Epithelial cell of prostate (primary cell): ENCODE measurements at regions not wholly inside any gene's neighbourhood (a gene's known extent, or its start where the extent isn't known, plus 50 kb on each side); places are given as distances from the start of the nearest gene placed in this dataset.

Source experiments
- DNase-seq: peaks from one replicate; pipeline ENCODE4 v3.0.0-alpha.2; 2011; ENCODE audit warnings: low read depth, low spot score
- H3K27ac ChIP-seq: fragments of 450-650 bp; 2 replicates; pipeline ENCODE4 v1.5.1; 2017; ENCODE audit warnings: mild to moderate bottlenecking

DNA sequence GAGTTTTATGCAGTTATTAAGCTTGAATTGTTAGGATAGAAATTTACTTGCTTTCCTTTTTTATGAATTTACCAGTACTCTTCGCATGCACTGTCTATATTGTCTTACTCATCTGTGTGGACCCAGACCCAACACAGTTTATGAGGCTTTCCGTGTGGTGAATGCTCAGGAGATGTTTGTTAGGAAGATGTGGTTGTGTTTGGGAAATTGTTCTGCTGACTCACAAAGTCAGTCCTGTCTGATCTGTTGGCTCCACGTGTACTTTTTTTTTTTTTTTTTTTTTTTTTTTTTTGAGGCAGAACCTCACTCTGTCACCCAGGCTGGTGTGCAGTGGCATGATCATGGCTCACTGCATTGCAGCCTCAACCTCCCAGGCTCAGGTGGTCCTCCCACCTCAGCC, 532.5 kb downstream of the LMO7 start:
- no peak for DNase-seq
- no peak overlapping the region for H3K27ac ChIP-seq

DNA sequence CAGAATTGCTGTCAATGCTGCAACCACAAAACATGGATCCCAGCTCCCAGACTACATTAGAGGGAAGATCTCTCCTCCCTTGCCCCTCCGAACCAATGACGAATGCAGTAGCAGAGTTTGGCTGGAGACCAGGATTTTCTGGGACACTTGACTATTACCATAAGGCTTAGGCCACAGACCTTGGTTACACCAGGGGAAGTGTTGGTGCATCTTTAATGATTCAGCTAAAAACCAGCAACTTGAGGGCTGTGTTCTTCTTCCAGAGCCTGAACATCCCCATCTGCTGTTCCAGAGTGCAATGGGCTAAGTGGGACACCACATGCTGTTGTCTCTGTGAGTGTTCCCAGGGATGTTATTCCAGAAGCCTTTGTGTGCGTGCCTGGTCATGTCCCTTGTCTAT, 528.2 kb downstream of the LMO7 start:
- DNase-seq: no peak
- H3K27ac ChIP-seq: no peak overlapping the region

DNA sequence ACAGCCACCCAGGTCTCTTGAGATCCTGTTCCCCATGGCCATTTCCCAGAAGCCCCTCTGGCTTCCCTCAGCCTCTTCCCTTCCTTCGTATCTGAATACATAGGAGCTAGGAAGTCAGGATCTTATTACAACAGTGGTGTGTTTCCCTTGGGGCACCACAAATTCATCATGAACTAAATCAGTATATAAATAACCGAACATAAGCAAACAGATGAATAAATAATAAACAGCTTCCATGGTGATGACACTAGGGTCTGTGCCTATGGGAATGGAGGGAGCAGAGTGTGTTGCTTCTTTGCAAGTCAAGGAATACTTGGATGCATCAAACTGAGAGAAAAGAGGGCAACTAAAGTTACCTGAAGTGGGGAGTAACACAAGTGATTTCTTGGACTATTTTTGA, 527.6 kb downstream of the LMO7 start:
- no peak overlapping the region for H3K27ac ChIP-seq
- no peak for DNase-seq

DNA sequence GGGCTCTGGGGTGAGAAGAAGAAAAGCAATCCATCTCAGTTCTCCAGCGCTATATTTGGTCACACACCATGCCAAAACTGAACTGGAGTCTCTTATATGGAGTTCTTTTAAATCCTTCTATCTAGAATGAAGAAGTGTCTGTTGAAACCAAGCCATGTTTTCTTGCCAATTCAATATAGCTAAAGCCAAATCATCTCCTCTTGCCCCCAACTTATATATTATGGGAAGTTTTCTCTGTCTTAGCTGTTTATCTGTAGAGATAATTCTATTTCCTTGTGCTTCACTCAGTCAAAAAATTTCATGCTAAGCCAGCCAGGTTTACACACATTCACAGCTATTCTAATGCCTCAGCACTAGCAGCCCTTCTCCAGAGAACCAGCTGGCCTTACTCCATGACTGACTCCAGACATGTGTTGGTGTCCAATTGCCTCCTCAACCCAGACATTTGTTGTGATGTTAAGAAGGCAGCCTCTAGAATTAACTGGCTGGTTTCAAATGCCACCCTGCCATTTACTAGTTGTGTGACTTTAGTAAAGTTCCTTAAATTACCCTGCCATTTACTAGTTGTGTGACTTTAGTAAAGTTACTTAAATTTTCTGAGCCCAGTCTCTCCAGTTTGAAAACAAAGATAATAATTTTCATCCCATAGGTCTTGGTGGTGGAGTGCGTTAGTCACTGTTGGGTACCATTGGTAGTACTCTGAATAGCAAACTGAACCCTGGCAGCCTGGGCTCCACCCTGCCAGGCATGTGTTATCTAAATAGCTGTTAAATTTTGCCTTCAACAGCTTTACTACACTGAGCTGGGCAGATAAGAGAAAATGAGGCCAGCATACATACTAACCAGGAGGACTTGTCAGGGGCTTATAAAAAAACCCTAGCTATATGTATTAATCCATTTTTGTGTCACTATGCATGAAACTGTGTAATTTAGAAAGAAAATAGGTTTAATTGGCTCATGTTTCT, 525.1 kb downstream of the LMO7 start:
- DNase-seq: no peak

DNA sequence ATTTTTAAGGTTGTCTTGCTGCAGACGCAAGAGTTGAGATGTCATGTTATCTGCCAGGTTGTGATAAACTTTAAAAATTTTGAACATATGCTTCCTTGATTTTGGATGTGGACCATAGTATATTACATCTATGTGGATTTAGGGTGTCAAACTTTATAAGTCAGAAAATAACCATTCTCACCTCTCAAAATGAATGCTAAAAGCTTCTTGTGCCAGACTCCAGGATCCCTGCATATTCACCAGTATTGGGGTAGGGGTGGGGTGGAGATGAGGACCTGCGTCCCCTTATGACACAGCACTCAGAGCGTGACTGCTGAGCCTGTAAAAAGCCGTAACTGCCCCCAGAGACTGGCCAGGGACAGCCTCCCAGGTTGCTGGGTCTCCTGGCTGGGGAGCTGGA, 524.4 kb downstream of the LMO7 start:
- DNase-seq: no peak
- no peak overlapping the region for H3K27ac ChIP-seq

More for the DNA sequence above, 525.1 kb downstream of the LMO7 start:
- H3K27ac ChIP-seq: no peak overlapping the region

DNA sequence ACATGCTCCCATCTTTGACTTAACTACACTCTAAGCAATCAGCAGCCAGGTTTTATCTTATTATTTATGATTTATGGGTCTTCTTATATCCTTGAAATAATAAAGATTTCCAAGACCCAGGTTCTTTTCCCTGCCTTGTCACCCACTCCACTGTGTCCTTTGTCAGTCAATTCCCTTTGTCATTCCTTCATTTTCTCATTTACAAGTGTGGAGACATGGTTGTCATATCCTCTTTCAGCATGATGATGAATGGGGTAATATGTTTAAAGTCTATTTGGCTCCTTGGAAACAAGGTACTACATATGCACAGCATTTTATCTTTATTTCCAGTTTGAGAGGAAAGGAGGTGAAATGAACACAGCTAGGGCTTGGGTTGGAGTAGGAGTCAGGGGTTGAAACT, 521.8 kb downstream of the LMO7 start:
- no peak overlapping the region for H3K27ac ChIP-seq
- no peak for DNase-seq

DNA sequence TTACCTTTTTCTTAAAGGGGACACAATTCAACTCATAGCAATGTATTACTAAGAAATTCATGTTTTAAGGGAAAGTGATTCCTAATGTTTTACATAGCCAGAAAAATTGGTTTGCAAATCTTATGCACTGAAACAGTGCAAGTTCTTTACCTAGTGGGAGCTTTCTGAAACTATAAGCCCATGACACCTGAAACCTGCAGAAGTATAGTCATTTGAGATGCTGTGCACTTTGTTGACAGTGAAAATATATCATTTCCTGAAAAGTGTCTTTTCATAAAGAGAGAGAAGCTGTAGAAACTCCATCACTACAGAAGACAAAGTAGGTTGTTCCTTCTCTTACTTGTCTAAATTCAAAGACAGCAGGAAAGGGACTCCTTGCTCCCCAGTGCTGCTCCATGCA, 517.1 kb downstream of the LMO7 start:
- H3K27ac ChIP-seq: no peak overlapping the region
- DNase-seq: no peak

DNA sequence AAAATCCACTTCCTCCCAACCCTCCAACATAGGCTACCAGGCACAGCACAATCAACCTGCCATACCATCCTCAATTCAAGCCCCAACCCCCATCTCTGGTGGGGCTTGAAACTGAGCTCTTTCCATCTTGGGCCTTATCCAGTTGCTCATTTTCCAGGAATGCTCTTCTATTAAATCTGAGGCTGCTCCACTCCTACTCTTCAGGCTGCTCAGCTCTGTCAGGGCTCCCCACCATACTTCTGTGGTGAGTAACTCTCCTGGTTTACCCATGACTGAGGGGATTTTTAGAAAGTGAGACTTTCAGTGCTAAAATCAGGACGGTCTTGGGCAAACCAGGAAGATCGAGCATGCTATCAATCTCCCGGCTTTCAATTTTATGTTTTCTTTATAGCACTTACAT, 512.8 kb downstream of the LMO7 start:
- no peak overlapping the region for H3K27ac ChIP-seq
- no peak for DNase-seq

DNA sequence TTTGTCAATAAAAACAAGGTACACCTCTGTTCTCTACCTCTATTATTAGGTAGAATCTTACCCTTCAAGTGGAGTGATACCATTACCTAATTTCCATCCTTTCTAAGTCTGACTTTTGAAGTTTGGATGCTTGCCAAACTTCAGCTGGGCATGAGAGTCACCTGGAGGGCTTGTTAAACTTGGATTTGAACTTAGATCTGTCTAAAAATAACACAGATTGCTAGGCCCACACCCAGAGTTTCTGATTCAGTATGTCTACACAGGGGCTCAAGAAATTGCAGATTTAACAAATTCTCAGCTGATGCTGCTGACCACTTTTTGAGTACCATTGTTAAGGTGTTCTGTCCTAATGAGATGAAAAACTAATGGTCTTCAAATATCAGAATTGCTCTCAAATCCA, 512.2 kb downstream of the LMO7 start:
- no peak overlapping the region for H3K27ac ChIP-seq
- no peak for DNase-seq

DNA sequence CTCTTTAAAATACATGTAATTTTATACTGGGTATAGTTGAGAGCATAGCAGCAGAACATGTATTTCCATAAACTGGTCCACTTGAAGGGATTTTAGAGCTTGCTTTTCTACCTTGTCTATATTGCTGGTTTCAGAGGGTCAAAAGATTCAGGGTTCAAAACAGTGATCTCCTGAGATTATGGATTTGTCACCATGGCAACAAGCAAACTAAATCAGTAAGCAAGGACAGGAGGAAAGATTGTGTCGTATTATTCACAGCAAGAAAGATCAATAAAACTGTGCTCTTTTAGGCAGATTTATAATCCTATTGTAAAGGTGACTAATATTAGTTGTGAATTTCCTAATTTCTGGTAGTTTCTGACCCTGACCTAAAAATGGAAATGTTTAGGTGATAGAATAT, 496.4 kb downstream of the LMO7 start:
- no peak overlapping the region for H3K27ac ChIP-seq
- DNase-seq: no peak

DNA sequence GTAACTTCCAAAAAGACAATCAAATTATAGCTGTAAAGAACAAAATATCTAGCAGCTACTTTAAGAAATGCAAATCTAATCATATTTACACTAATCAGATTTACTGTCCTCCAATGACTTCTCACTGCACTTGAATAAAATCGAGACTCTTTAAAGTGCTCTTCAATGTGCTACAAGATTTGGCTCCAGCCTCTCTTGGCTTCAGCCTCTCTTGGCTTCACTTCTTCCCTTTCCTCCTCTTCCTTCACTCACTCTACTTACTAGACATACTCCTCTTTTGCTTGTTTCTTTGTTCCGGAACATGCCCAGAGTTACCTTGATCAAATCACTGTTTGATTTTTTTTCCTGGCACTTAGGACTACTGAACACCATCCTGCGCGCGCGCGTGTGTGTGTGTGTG, 495.4 kb downstream of the LMO7 start:
- DNase-seq: no peak
- H3K27ac ChIP-seq: no peak overlapping the region

DNA sequence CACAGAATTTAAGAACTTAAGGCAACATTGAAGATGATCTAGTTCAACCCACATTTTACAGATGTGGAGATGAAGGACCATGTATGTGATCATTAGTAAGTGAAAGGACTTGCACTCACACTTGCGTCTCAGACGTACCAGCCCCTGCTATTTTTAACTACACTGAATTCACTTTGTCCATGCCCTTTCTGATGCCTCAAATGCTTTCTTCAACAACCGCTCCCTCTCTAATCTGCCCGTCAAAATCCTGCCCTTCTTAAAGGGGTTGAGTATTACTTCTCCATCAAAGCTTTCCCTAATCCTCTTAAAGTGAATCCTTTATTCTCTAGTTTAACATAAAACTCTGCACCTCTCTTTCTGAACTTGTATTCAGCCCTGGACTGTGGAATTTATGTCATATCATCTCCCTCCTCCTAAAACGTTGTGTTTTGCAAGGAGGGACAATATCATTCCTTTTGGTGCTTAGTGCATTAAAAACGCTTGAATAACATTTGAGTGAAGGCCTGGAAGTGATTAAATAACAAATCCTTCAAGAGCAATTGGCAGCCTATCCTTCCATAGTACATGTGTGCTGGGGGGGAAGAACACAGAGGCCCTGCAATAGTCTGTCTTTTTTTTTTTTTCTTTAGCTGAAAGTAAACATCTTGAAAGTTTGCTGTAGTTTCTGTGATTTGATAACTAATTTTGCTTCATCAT, 493.3 kb downstream of the LMO7 start:
- DNase-seq: no peak

DNA sequence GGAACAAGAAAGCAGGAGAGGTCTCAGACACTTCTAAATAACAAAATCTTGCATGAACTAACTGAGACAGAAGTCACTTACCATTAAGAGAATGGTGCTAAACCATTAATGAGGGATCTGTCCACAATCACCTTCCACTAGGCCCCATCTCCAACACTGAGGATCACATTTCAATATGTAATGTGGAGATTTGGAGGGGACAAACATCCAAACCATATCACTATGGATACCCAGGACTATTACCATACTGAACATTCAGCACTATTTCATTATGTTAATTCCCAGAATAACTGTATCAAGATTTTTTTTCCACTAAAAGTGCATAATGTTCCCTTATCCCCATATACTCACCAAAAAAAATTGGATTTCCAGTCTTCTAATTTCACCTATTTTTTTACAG, 491.8 kb downstream of the LMO7 start:
- DNase-seq: no peak

More for the DNA sequence above, 493.3 kb downstream of the LMO7 start:
- no peak overlapping the region for H3K27ac ChIP-seq

DNA sequence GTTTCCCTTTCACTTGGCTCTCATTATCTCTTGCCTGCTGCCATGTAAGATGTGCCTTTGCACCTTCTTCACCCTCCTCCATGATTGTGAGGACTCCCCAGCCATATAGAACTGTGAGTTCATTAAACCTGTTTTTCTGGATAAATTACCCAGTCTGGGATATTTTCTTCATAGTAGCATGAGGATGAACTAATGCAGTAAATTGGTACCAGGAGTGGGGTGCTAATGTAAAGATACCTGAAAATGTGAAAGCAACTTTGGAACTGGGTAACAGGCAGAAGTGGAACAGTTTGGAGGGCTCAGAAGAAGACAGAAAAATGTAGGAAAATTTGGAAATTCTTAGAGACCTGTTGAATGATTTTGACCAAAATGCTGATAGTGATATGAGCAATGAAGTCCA, 487.4 kb downstream of the LMO7 start:
- H3K27ac ChIP-seq: no peak overlapping the region
- no peak for DNase-seq

More for the DNA sequence above, 491.8 kb downstream of the LMO7 start:
- no peak overlapping the region for H3K27ac ChIP-seq

DNA sequence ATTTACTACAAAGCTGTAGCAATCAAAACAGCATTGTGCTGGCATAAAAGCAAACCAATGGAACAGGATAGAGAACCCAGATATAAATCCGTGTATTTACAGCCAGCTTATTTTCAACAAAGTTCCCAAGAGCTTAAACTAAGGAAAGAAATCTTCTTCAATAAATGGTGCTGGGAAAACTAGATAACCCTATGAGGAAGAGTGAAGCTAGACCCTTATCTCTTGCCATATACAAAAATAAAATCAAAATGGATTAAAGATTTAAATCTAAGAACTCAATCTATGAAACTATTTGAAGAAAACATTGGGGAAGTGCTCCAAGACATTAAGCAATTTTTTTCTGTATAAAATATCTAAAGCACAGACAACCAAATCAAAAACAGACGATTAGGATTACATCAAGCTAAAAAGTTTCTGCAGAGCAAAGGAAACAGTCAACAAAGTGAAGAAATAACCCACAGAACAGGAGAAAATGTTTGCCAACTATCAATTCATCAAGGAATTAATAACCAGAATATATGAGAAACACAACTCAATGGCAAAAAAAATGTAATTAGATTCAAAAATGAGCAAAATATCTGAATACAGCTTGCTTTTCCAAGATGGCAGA, 480.7 kb downstream of the LMO7 start:
- H3K27ac ChIP-seq: no peak overlapping the region
- no peak for DNase-seq

DNA sequence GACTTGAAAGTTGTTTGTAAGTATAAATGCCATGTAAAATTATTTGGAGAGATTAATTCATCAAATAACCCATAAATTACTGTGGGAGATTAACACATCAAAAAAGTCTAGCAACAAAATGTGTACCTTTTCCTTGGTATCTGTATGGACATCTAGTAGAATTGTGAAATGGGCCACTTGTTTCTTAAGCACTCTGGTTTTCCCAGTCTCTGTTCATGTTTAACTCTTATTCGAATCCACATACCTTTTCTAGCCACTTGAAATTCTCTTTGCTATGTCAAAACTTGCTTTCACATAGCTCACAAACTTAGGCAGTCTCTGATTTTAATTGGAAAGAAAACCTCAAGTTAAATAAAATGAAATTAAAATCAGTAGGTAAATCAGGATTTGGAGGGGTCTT, 470.6 kb downstream of the LMO7 start:
- no peak for DNase-seq
- H3K27ac ChIP-seq: no peak overlapping the region

DNA sequence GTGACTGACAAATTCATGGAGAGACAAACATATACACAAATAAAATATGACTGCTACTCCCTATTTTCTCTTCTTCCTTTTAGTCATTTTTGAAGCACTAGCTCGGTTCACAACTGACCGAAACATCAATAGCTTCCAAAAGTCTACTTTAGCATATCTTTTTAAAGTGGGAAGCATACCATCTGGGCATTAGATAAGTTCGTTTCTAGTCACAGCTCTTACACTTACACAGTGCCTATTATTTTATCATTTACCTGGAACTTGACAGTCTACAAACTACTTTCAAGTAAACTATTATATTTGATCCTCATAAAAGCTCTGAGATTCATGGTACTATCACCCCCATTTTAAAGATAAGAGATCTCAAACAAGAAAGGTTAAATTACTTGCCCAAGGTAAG, 458.5 kb downstream of the LMO7 start:
- H3K27ac ChIP-seq: no peak overlapping the region
- DNase-seq: no peak

DNA sequence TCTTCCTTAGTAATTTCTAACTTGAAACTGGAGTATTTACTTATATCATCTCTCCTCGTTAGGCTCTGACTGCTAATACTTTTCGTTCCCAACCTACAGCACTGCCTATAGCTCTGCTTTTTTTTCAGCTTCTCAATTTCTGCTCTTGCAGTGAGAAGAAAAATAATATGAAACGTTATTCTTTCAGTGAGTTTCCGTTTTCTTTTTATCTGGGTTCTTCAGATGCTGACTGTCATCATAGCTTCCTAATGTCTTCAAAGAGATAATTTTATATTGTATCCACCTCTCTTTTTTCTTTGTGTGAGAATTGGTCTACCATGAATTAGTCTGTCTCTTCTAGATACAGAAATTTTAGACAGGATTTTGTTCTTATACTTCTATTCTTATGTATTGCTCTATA, 454.9 kb downstream of the LMO7 start:
- no peak overlapping the region for H3K27ac ChIP-seq
- no peak for DNase-seq

DNA sequence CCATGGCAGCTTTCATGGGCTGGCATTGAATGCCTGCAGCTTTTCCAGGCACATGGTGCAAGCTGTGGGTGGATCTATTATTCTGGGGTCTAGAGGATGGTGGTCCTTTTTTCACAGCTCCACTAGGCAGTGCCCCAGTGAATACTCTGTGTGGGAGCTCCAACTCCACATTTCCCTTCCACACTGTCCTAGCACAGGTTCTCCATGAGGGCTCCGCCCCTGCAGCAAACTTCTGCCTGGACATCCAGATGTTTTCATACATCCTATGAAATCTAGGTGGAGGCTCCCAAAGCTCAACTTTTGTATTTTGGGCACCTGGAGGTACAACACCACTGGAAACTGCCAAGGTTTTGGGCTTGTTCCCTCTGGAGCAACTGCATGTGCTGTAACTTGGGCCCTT, 450.6 kb downstream of the LMO7 start:
- no peak for DNase-seq
- H3K27ac ChIP-seq: no peak overlapping the region

DNA sequence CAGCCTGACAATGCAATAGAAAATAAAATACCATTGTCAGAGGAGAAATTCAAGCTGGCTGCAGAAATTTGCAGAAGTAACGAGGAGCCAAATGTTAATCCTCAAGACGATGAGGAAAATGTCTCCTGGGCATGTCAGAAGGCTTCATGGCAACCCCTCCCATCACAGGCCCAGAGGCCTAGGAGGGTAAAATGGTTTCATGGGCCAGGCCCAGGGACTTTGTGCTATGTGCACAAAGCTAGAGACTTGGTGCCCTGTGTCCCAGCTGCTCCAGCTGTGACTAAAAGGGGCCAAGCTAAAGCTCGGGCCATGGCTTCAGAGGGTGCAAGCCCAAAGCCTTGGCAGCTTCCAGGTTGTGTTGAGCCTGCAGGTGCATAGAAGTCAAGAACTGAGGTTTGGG, 431.7 kb downstream of the LMO7 start:
- no peak for DNase-seq
- no peak overlapping the region for H3K27ac ChIP-seq

DNA sequence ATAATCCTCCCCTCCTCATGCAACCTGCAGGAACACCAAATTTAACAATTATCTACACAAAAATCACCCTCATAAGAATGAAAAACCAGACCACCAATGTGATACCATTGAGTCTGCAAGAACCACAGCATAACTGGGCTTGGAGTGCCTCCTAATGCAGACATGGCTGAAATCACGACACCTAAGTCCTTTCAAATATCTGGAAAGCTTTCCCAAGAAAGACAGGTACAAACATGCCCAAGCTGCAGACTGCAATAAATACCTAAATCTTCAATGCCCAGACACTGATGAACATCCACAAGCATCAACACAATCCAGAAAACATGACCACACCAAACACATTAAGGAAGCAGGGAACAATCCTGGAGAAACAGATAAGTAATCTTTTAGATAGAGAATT, 417.1 kb downstream of the LMO7 start:
- H3K27ac ChIP-seq: no peak overlapping the region
- DNase-seq: no peak
